GM12872 (cell line): ENCODE measurements at regions not wholly inside any gene's neighbourhood (a gene's known extent, or its start where the extent isn't known, plus 50 kb on each side); places are given as distances from the start of the nearest gene placed in this dataset.

Experiments
- TF ChIP-seq, protein P1 (sequence below): IDR thresholded peaks from 3 replicates; pipeline ENCODE4 v1.5.1; 2011; ENCODE audit warnings: low read depth, mild to moderate bottlenecking, low read length, moderate library complexity; ENCODE audit not compliant: insufficient read depth

DNA sequence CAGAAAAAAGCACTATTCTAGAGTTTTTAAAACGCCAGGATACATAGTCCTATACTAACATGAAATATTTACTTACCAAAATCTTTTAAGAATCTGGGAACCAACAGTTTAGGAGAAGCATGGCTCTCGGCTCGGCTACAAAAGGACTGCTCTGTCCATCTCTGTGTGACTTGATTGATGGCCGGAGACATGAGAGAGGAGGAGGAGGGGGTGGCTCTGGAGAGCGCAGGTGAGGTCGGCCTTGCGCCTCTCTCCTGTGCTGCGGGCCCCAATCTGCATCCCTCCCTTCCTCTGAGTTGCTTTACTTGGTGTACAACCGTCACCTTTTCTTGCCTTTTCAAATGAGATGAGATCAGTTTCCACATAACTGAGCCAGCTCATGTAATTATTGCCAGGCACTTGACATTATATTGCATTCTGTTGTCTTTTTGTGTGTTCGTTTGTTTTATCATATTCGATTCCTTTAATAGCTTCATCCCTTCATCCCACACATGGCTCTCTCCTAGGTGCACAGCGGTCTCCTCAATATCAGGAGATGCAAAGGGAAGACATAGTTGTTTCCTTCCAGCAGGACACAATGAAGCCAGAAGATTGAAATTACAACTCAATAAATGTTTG lies 87.8 kb upstream of the KLF6 start:
- TF ChIP-seq, protein P1, sequence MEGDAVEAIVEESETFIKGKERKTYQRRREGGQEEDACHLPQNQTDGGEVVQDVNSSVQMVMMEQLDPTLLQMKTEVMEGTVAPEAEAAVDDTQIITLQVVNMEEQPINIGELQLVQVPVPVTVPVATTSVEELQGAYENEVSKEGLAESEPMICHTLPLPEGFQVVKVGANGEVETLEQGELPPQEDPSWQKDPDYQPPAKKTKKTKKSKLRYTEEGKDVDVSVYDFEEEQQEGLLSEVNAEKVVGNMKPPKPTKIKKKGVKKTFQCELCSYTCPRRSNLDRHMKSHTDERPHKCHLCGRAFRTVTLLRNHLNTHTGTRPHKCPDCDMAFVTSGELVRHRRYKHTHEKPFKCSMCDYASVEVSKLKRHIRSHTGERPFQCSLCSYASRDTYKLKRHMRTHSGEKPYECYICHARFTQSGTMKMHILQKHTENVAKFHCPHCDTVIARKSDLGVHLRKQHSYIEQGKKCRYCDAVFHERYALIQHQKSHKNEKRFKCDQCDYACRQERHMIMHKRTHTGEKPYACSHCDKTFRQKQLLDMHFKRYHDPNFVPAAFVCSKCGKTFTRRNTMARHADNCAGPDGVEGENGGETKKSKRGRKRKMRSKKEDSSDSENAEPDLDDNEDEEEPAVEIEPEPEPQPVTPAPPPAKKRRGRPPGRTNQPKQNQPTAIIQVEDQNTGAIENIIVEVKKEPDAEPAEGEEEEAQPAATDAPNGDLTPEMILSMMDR, result no peak

DNA sequence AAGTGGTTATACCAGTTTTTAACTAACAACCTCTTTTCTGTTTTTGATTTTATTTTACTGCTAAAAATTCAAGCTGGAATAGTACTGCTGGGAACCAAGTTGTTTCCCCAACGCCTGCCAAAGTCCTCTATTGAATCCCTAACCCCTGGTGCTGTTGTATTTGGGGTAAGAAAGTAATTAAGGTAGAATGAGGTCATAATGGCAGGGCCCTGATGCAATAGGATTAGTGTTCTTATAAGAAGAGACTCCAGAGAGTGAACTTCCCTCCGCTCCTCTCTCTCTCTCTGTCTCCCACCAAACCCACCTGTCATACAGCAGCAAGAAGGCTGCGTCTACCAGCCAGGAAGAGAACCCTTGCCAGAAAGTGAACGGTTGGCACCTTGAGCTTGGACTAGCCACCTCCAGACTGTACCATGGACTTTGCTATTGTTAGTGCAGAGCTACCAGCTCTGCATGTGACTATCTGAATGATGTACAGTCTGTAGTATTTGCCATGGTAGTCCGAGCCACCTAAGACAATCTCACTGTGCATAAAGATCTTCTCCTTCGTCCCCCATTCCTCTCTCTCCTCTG lies 86.5 kb upstream of the KLF6 start:
- TF ChIP-seq, protein P1, result no peak

DNA sequence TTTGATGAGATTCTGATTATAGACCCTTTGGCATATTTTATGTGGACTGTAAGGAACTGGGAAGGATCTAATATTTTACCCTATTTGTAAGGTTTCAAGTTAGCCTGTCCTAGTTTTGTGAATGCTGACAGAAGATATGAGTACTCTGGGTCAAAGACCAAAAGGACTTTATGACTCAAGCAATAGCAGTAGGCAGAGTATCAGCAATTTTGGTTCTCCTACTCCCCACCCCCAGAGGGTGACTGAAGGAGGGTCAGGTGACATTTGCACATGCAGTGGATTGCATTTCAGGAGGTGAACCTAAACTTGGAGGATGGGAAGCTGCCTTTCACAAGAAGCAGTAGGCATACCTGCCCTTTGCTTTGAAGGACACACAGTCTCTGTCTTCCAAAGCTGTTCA lies 84.0 kb upstream of the KLF6 start:
- TF ChIP-seq, protein P1, result no peak

DNA sequence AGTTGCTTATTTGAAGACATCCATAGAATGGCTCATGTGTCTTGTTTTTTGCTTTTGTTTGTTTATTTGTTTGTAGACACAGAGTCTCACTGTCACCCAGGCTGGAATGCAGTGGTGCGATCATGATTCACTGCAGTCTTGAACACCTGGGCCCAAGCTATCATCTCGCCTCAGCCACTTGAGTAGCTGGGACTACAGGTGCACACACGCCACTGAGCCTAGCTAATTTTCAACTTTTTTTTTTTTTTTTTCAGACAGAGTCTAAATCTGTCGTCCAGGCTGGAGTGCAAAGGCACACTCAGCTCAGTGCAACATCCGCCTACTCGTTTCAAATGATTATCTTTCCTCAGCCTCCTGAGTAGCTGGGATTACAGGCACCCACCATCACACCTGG lies 83.3 kb upstream of the KLF6 start:
- TF ChIP-seq, protein P1, result no peak

DNA sequence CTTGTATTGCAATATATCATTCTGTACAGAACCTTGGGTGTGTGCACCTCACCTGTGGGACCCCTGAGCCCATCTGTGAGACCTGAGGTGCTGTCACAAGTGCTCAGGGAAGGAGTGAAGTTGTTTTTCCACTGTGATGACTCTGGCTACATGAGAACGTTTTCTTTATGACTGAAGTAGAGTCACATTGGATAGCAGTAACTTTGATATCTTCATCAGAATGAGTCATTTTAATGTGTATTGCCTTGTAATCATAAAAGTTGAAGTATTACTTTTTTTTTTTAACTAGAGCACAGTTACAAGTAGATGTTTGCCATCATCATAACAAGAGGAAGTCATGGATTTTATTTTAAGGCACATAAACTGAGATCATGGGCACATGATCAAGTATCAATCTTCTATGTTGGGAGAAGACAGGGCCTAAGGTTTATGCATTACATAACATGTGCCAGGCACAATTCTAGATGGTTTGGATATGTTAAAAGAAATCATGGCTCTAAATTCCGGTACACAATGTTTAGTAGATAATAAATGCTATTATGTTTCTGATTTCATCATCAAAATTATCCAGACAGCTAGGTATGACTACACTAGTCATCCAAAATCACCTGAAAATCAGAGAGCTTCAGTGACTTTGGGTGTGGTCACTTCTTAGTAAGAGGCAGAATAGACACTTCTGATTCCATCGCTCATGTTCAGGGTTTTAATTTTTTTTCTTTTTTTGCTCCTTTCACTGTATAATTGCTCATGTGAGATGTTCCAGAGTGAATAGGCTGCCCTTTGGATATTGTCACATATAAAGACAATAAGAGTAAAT lies 82.7 kb upstream of the KLF6 start:
- TF ChIP-seq, protein P1, result no peak

DNA sequence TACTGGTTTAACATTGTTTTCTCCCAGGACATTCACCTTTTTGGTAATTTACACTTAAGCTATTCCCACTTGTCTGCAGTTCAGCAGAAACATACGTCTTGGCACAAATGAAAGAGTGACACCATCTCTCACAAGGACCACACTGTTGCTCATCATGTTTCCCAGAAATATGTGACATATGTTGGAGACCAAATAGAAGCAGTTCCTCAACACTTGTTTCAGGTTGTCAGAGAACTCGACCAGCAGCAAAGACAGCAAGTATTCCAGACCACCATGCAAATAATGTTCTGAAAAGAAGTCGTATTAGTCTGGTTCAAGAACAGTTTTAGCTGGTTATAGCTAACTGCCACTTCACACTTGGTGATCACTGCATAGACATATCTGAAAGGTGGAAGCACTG lies 81.3 kb upstream of the KLF6 start:
- TF ChIP-seq, protein P1, result no peak

DNA sequence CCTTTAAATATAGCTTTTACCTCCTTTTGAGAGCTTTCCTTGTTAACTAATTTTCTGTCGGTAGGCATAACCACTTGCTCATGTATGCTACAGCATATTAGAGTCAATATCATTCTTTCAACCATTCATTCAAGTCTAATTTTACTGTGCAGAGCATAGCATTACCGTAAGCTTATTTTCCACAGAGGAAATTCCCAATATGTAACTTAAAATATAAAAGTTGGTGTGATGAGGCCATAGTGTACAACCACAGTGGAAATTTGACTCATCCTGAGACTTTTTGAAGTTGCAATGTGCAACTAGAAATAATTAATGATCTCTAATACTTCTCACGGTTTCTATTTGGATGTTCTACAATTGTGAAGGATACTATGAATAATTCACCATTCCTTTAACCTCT lies 80.6 kb upstream of the KLF6 start:
- TF ChIP-seq, protein P1, result no peak
